Stimulated activated CD4-positive, alpha-beta T cell treated with anti-CD3 and anti-CD28 coated beads, Interleukin-15, amount 100 ng/mL, for 24 hours (primary cell): ENCODE measurements at regions not wholly inside any gene's neighbourhood (a gene's known extent, or its start where the extent isn't known, plus 50 kb on each side); places are given as distances from the start of the nearest gene placed in this dataset.

Experiments
- DNase-seq: peaks from one replicate; pipeline ENCODE4 v3.0.0-alpha.2; 2020

- no peak for DNase-seq
Measured at GRCh38 chr15:87347806-87348515, 908.6 kb downstream of the NTRK3 start.

GRCh38 chr15:87345961-87346360 lies 910.6 kb downstream of the NTRK3 start:
- no peak for DNase-seq

GRCh38 chr15:87343966-87344365 lies 912.6 kb downstream of the NTRK3 start:
- DNase-seq = no peak

GRCh38 chr15:87340370-87340769 lies 916.2 kb downstream of the NTRK3 start:
- DNase-seq = no peak

- DNase-seq = no peak
Measured at GRCh38 chr15:87326269-87326668, 930.3 kb downstream of the NTRK3 start.

GRCh38 chr15:87322870-87323269 lies 933.7 kb downstream of the NTRK3 start:
- no peak for DNase-seq

GRCh38 chr15:87322265-87322664 lies 934.3 kb downstream of the NTRK3 start:
- DNase-seq = no peak

GRCh38 chr15:87317900-87318299 lies 938.6 kb downstream of the NTRK3 start:
- DNase-seq = no peak

GRCh38 chr15:87312221-87312620 lies 944.3 kb downstream of the NTRK3 start:
- no peak for DNase-seq

GRCh38 chr15:87300146-87300545 lies 956.4 kb downstream of the NTRK3 start:
- no peak for DNase-seq

GRCh38 chr15:87294854-87295253 lies 961.7 kb downstream of the NTRK3 start:
- DNase-seq = no peak

- no peak for DNase-seq
Measured at GRCh38 chr15:87293031-87293430, 963.5 kb downstream of the NTRK3 start.

GRCh38 chr15:87287156-87287555 lies 969.4 kb downstream of the NTRK3 start:
- DNase-seq = no peak

GRCh38 chr15:87269566-87269965 lies 987.0 kb downstream of the NTRK3 start:
- DNase-seq = no peak

GRCh38 chr15:87268675-87269074 lies 987.9 kb downstream of the NTRK3 start:
- DNase-seq = no peak

GRCh38 chr15:87267798-87268197 lies 988.7 kb downstream of the NTRK3 start:
- DNase-seq = no peak

- no peak for DNase-seq
Measured at GRCh38 chr15:87263871-87264270, 992.7 kb downstream of the NTRK3 start.

GRCh38 chr15:87263296-87263695 lies 993.2 kb downstream of the NTRK3 start:
- DNase-seq = no peak

- no peak for DNase-seq
Measured at GRCh38 chr15:87245592-87245991, 1010.9 kb downstream of the NTRK3 start.

- DNase-seq = no peak
Measured at GRCh38 chr15:87243474-87243873, 1013.1 kb downstream of the NTRK3 start.

GRCh38 chr15:87239582-87240230 lies 1016.8 kb downstream of the NTRK3 start:
- no peak for DNase-seq

- no peak for DNase-seq
Measured at GRCh38 chr15:87238451-87239068, 1018.0 kb downstream of the NTRK3 start.

- no peak for DNase-seq
Measured at GRCh38 chr15:87228460-87228859, 1028.1 kb downstream of the NTRK3 start.

- no peak for DNase-seq
Measured at GRCh38 chr15:87227846-87228245, 1028.7 kb downstream of the NTRK3 start.
